ENCODE measurements at regions not wholly inside any gene's neighbourhood (a gene's known extent, or its start where the extent isn't known, plus 50 kb on each side); places are given as distances from the start of the nearest gene placed in this dataset.

- Histone ChIP-seq H3K27ac (no peak overlapping the region), H3K27me3 (no peaks in the 10 kb centered on the region), H3K9me3 (no peaks in the 10 kb centered on the region), H3K36me3 (no peaks in the 10 kb centered on the region), H3K4me3 (no peak overlapping the region), H3K4me1 (peaks cover 0 to 22% (median 13%) of the 10 kb centered on the region in 9 donors)
- DNase-seq (no peak), ATAC-seq (no peak)
- TF ChIP-seq, protein P1, sequence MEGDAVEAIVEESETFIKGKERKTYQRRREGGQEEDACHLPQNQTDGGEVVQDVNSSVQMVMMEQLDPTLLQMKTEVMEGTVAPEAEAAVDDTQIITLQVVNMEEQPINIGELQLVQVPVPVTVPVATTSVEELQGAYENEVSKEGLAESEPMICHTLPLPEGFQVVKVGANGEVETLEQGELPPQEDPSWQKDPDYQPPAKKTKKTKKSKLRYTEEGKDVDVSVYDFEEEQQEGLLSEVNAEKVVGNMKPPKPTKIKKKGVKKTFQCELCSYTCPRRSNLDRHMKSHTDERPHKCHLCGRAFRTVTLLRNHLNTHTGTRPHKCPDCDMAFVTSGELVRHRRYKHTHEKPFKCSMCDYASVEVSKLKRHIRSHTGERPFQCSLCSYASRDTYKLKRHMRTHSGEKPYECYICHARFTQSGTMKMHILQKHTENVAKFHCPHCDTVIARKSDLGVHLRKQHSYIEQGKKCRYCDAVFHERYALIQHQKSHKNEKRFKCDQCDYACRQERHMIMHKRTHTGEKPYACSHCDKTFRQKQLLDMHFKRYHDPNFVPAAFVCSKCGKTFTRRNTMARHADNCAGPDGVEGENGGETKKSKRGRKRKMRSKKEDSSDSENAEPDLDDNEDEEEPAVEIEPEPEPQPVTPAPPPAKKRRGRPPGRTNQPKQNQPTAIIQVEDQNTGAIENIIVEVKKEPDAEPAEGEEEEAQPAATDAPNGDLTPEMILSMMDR (IDR thresholded peaks at IDR 0.05) = no peak
- intact Hi-C loops (cut with DNase I) = no loop called here
These were observed 296.5 kb upstream of the RASGRP1 start for GRCh38 chr15:38861108-38861507.

- ATAC-seq (no peak), DNase-seq (no peak)
- 58 to 63% methylated on average over 1 of the region's 1 CpG for WGBS, 2 donors
- intact Hi-C loops (cut with DNase I) = no loop called here
- no peaks in the 10 kb centered on the region for H3K9me3 ChIP-seq
- H3K36me3 ChIP-seq = no peaks in the 10 kb centered on the region
- no peak overlapping the region for H3K4me3 ChIP-seq
- peaks cover 0 to 22% (median 13%) of the 10 kb centered on the region in 9 donors for H3K4me1 ChIP-seq
- H3K27me3 ChIP-seq = no peaks in the 10 kb centered on the region
- no peak overlapping the region for H3K27ac ChIP-seq
- TF ChIP-seq, protein P1 (IDR thresholded peaks at IDR 0.05) = no peak
These were observed 297.5 kb upstream of the RASGRP1 start for GRCh38 chr15:38862099-38862498.

GRCh38 chr15:38863381-38863780, 298.8 kb upstream of the RASGRP1 start:
- ATAC-seq (no peak), DNase-seq (no peak)
- no peaks in the 10 kb centered on the region for H3K36me3 ChIP-seq
- TF ChIP-seq, protein P1 (IDR thresholded peaks at IDR 0.05) = no peak
- 72 to 81% methylated on average over 4 of the region's 4 CpGs for WGBS, 2 donors
- intact Hi-C loops (cut with DNase I) = no loop called here
- no peak overlapping the region for H3K4me3 ChIP-seq
- no peak overlapping the region for H3K27ac ChIP-seq
- no peaks in the 10 kb centered on the region for H3K27me3 ChIP-seq
- H3K9me3 ChIP-seq = no peaks in the 10 kb centered on the region
- peaks cover 0 to 26% (median 13%) of the 10 kb centered on the region in 9 donors for H3K4me1 ChIP-seq

GRCh38 chr15:38864122-38864521, 299.5 kb upstream of the RASGRP1 start:
- Histone ChIP-seq H3K4me3 (no peak overlapping the region), H3K27ac (no peak overlapping the region), H3K27me3 (no peaks in the 10 kb centered on the region), H3K9me3 (no peaks in the 10 kb centered on the region), H3K4me1 (peaks cover 0 to 29% (median 13%) of the 10 kb centered on the region in 9 donors), H3K36me3 (no peaks in the 10 kb centered on the region)
- ATAC-seq (no peak), DNase-seq (no peak)
- TF ChIP-seq, protein P1 (IDR thresholded peaks at IDR 0.05) = peak in 1 of 9 donors; percentile 11
- intact Hi-C loops (cut with DNase I) = no loop called here
- 84 to 89% methylated on average over 3 of the region's 3 CpGs for WGBS, 2 donors

Data from heart right ventricle (tissue), 16 donors.